G401 (cell line): ENCODE measurements at regions not wholly inside any gene's neighbourhood (a gene's known extent, or its start where the extent isn't known, plus 50 kb on each side); places are given as distances from the start of the nearest gene placed in this dataset.
"Not testable (repeated sequence)": the region's sequence is repeated elsewhere in the genome, so short reads cannot be mapped to it uniquely, and the experiment has no call there.

Source experiments
- DNase-seq: peaks from one replicate; pipeline ENCODE4 v3.0.0-alpha.2; 2015; ENCODE audit warnings: low spot score
- in situ Hi-C: cut with HindIII; loops from 2 replicates; pipeline ENCODE4 v1.10.0; 2016; ENCODE audit warnings: low sequenced_read_pairs, mixed read lengths

GRCh38 chr5:96193946-96194345 is 232.3 kb upstream of the ELL2 start:
- DNase-seq, result no peak
- in situ Hi-C loops, result no loop called here

DNA sequence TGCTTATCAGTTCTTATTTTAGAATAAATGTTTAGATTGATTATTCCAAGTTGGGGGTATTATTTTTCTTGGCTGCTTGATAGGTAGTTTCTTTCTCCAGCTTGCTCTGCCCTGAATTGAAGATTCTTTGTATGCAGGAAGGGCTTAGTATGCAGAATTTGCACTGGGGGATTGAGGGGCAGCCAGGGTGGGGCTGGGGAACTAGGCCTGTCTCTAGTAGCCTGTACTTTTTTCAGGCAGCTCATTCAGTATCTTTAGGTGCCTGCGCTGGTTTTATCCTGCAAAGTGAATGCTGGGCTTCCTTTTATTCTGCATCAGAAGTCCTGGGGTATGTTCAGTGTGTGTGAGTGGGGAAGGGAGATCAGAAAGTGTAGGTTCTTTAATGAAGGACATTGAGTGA is 228.3 kb upstream of the ELL2 start:
- DNase-seq, result no peak

GRCh38 chr5:96189028-96189826 is 227.6 kb upstream of the ELL2 start:
- in situ Hi-C loops, result no loop called here
- no peak for DNase-seq

More for the DNA sequence above, 228.3 kb upstream of the ELL2 start:
- in situ Hi-C loops, result no loop called here

GRCh38 chr5:96187309-96188027 is 225.8 kb upstream of the ELL2 start:
- in situ Hi-C loops, result no loop called here
- DNase-seq, result no peak

- DNase-seq, in situ Hi-C loops: not testable (repeated sequence)
These were observed 222.9 kb upstream of the ELL2 start for GRCh38 chr5:96184510-96184909.

DNA sequence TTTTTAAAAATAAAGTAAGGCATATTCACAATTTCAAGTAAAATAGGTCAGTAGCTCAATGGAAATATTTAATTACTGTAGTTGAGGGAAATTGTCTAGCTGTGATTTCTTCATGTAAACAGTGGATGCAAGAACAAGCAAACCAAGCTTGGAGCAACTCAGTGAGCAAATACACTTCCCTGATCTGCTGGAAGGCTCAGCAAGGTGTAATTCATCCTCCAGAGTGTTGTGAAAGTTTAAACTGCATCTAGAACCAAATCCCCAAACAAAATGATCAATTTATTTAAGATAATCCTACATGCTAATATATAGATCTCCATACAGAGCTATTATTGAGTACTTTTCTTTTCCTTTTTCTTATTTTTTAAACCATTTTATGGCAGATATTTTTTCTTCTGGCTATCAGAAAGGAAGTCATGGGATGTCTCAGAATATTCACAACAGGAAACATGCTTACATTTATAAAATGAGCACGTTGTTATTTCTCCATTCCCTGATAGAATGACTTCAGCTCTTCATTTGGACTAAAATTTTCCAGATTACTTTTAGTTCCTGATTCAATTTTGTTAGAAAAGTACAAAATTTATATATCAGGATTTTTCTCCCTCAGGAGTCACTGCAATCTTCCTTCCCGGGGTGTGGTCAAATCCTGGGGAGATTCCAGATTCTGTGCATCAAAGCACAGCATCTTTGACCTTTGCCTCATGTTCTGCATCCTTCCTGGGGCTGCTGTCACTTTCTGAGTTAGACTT is 219.2 kb upstream of the ELL2 start:
- no peak for DNase-seq

DNA sequence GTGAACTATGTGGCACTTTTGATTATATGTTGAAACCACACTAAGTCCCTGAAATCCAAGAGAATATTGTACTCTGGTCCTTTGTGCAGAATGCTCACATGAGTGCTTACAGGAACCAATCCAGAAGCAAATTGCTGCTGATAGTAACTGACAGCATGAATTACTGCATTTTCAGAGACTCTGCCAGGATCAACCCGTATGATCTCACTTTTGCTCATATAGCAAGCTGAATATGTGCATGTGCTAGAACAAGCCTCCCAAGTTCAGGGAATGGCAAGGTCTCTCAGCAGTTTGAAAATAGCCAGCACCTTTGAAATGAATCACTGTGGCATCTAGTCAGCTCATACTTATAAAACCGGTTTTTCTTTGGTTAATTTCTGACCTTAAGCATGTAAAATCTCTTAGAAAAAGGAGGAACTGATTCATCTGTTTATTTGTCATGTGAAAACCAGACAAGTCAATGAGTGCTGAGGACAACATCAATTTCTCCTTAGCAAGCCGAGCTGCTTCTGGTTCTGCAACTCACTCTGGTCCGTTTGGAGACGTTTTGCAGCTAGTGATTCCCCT is 215.7 kb upstream of the ELL2 start:
- in situ Hi-C loops, result no loop called here
- DNase-seq, result no peak

More for the DNA sequence above, 219.2 kb upstream of the ELL2 start:
- in situ Hi-C loops, result no loop called here

GRCh38 chr5:96176022-96176421 is 214.4 kb upstream of the ELL2 start:
- in situ Hi-C loops, result no loop called here
- DNase-seq, result no peak

GRCh38 chr5:96175090-96175489 is 213.4 kb upstream of the ELL2 start:
- DNase-seq, result no peak
- in situ Hi-C loops, result no loop called here

DNA sequence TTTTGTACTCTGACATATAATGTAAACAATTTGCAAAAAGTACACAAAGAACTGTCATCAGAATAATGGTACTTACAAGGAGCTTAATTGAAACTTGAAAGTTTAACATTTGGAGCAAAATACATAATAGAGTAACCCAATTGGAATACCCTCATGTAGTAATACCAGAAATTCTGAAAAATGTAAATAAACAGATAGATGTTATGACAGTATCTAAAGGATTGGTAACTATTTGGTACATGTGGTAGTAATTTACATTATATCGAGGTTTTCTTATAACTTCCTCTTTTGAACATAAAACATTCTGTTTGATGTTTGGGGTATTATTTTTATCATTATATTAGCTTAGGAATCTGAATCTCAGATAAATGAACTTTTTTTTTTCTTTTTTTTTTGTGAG is 211.7 kb upstream of the ELL2 start:
- in situ Hi-C loops, result no loop called here
- DNase-seq, result no peak

DNA sequence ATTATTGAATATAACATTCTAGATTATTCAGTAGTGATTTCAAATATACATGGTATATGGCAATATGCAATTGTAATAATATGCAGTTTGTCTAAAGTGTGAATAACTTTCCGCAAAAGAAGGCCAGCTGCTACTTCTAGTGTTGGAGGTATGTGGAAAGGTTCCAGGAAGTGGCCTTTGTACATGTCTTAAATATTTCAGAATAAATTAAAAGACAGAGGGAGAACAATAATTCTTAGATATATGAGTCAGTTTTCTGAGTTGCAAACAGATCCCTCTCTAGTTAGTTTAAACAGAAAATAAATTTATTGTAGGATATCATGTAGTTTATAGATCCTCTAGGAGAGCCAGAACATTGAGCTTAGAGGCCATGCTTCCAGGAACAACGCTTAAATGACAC is 210.8 kb upstream of the ELL2 start:
- in situ Hi-C loops, result no loop called here
- DNase-seq, result no peak

DNA sequence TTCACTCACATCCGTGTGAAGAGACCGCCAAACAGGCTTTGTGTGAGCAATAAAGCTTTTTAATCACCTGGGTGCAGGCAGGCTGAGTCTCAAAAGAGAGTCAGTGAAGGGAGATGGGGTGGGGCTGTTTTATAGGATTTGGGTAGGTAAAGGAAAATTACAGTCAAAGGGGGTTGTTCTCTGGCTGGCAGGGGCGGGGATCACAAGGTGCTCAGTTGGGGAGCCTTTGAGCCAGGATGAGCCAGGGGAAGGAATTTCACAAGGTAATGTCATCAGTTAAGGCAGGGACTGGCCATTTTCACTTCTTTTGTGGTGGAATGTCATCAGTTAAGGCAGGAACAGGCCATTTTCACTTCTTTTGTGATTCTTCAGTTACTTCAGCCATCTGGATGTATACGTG is 210.3 kb upstream of the ELL2 start:
- in situ Hi-C loops, result not testable (repeated sequence)

GRCh38 chr5:96170481-96171125 is 209.0 kb upstream of the ELL2 start:
- in situ Hi-C loops, DNase-seq: not testable (repeated sequence)

More for the DNA sequence above, 210.3 kb upstream of the ELL2 start:
- DNase-seq, result not testable (repeated sequence)

- DNase-seq, in situ Hi-C loops: not testable (repeated sequence)
These were observed 207.2 kb upstream of the ELL2 start for GRCh38 chr5:96168833-96169232.

DNA sequence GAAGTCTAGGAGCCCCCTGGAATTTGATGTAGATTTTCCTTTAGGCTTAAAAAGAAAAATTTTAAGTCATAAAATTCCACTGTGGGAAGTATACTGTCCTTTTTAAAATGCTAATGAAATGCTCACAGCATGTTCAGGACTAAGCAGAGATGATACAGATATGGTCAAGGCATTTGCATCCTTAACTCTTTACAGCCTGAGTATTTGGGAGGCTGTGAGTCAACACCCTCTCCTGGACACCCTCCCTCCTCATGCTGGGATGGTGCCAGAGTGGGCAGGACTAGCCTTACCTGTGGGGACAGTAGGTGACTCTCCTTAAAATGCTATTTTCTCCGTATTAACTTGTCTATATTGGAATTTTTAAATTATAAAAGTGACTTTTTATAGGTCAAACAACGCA is 197.4 kb upstream of the ELL2 start:
- DNase-seq, result no peak
- in situ Hi-C loops, result no loop called here

DNA sequence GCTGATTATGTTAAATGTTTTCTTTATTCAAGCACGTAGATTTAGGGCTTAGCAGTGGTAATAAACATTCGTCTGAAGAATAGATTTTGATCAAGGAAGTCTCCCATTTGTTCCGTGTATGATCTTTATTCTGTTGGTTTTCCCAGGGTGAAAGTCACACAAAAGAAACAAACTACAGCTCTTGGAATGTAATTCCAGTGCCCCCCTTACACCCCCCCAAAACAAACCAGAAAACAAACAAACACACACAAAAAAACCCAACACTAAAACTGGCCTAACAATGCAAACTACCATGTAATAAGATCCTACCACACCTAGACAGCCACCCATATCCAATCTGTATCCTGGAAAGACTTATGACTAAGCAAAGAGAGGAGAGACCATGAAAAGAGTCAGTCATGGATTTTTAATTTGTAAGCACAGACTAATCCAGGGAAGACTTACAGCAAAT is 196.2 kb upstream of the ELL2 start:
- no peak for DNase-seq

DNA sequence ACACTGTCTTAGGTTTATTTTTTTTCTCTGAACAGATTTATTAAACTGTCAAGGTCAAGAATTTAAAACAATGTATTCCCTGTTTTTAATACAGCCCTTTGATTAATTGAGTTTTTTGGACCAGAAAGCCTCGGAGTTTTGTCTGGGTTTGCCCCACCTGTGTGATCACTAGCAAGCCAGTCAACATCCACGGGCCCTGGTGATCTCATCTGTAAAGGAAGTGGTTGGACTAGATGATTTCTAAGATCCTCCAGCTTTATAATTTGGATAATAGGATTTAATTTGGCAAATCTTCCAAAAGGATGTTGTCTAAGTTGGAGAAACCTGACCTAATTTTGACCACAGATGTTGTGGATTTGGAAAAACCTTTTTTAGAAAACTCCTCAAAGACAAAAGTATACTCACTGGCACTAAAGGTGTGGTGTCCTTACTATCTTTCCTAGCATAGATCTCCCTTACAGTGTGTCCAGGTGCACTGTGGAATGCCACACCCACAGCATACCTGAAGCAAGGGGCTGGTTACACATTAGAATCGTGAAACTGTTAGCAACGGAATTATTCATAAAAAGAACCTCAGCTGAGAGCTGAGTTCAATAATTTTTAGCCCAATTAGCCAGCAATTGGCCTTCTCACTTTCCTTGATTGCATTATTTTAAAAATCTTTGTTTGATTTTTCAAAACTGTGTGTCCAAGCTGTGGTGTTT is 195.6 kb upstream of the ELL2 start:
- in situ Hi-C loops, result no loop called here
- no peak for DNase-seq

More for the DNA sequence above, 196.2 kb upstream of the ELL2 start:
- in situ Hi-C loops, result no loop called here

DNA sequence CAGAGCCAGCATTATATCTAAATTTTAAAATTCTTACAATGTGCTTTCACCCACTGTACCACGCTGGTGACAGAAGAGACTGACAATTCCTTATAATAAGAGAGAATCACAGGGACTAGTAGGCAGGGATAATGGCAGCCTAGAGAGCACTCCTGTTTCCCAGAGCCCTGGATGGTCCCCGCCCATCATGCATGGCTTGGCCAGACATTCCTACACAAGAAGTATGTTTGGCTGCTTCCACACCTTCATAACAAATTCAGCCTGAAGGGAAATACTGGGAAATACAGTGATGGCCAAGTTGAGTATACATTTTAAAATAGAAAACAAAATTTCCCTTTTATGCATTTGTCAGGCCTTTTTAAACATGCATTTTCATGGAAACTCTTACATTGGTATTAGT is 193.5 kb upstream of the ELL2 start:
- DNase-seq, result no peak
- in situ Hi-C loops, result no loop called here
